ENCODE measurements at regions not wholly inside any gene's neighbourhood (a gene's known extent, or its start where the extent isn't known, plus 50 kb on each side); places are given as distances from the start of the nearest gene placed in this dataset.
A peak's percentile ranks its signal among the peaks of the same experiment; 100 is the strongest.

GRCh38 chr10:118482393-118483331 is 112.8 kb downstream of the PRLHR start (continued):
- TF ChIP-seq ZBTB40 (IDR thresholded peaks at IDR 0.05) = no peak
- no peak for TF ChIP-seq ZBTB40 (CRISPR knock-in tag; IDR thresholded peaks at IDR 0.05)
- no peak for TF ChIP-seq ZNF583 (CRISPR knock-in tag; IDR thresholded peaks at IDR 0.05)
- TF ChIP-seq SREBF2 (CRISPR knock-in tag; IDR thresholded peaks at IDR 0.05) = no peak
- peak; percentile 96 for TF ChIP-seq CCNT2 (IDR thresholded peaks at IDR 0.05; ENCODE audit: borderline replicate concordance, extremely low read depth, insufficient read length, low read depth, low read length)
- no peak for TF ChIP-seq STAT6 (CRISPR knock-in tag; IDR thresholded peaks at IDR 0.05)
- peak; percentile 84 for TF ChIP-seq KLF16 (IDR thresholded peaks at IDR 0.05)
- TF ChIP-seq RNF219 (CRISPR knock-in tag; IDR thresholded peaks at IDR 0.05) = no peak
- no peak for TF ChIP-seq SRSF1 (IDR thresholded peaks at IDR 0.05; ENCODE audit: low read depth, low read length)
- no peak for TF ChIP-seq ZNF146 (CRISPR knock-in tag; IDR thresholded peaks at IDR 0.05; ENCODE audit: unreplicated experiment)
- TF ChIP-seq MCM7 (IDR thresholded peaks at IDR 0.05) = no peak

Data from K562 (cell line).